ENCODE measurements at regions not wholly inside any gene's neighbourhood (a gene's known extent, or its start where the extent isn't known, plus 50 kb on each side); places are given as distances from the start of the nearest gene placed in this dataset.

- Histone ChIP-seq H3K4me1 (no peaks in the 10 kb centered on the region), H3K9me3 (no peaks in the 10 kb centered on the region), H3K4me3 (no peak overlapping the region), H3K27me3 (no peaks in the 10 kb centered on the region), H3K27ac (no peak overlapping the region), H3K36me3 (no peaks in the 10 kb centered on the region)
- intact Hi-C loops (cut with DNase I; ENCODE audit: low total_unique reads) = no loop called here
- peak in 1 of 2 donors; percentile 6 for DNase-seq
- no peak for TF ChIP-seq POLR2A (IDR thresholded peaks at IDR 0.05)
- TF ChIP-seq CTCF (IDR thresholded peaks at IDR 0.05) = no peak
These were observed 57.5 kb upstream of the KLF13 start for GRCh38 chr15:31268911-31269784.

GRCh38 chr15:31269816-31270575, 56.6 kb upstream of the KLF13 start:
- Histone ChIP-seq H3K9me3 (no peaks in the 10 kb centered on the region), H3K4me3 (no peak overlapping the region), H3K27me3 (no peaks in the 10 kb centered on the region), H3K27ac (no peak overlapping the region), H3K36me3 (no peaks in the 10 kb centered on the region), H3K4me1 (no peaks in the 10 kb centered on the region)
- intact Hi-C loops (cut with DNase I; ENCODE audit: low total_unique reads) = no loop called here
- DNase-seq = no peak
- TF ChIP-seq POLR2A (IDR thresholded peaks at IDR 0.05) (no peak), CTCF (IDR thresholded peaks at IDR 0.05) (no peak)

DNA sequence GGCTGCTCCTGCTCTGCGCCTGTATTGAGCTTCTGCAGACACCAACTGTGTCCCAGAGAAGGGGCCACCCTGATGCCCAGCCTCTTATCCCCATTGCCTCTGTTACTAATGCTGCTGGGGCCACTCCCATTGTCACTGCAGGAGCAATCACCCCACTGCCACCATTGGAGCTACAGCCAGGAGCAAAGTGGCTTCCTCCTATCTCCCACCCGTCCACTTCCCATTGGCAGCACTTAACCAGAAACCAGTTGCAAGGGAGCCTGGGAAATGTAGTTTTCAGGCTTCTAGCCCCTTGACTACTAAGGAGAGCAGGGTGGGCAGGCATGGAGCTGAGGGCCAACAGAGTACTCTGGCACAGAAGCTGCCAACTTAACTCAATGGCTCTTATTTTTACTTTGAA, 55.9 kb upstream of the KLF13 start:
- intact Hi-C loops (cut with DNase I; ENCODE audit: low total_unique reads) = no loop called here
- H3K27ac ChIP-seq = no peak overlapping the region
- no peaks in the 10 kb centered on the region for H3K4me1 ChIP-seq
- H3K4me3 ChIP-seq = no peak overlapping the region
- TF ChIP-seq POLR2A (IDR thresholded peaks at IDR 0.05) (no peak), CTCF (IDR thresholded peaks at IDR 0.05) (no peak)
- H3K9me3 ChIP-seq = no peaks in the 10 kb centered on the region
- no peak for DNase-seq
- no peaks in the 10 kb centered on the region for H3K36me3 ChIP-seq
- no peaks in the 10 kb centered on the region for H3K27me3 ChIP-seq

GRCh38 chr15:31271224-31271635, 55.4 kb upstream of the KLF13 start:
- TF ChIP-seq POLR2A (IDR thresholded peaks at IDR 0.05) (no peak), CTCF (IDR thresholded peaks at IDR 0.05) (no peak)
- no peak overlapping the region for H3K4me3 ChIP-seq
- no peak for DNase-seq
- H3K27me3 ChIP-seq = no peaks in the 10 kb centered on the region
- no peaks in the 10 kb centered on the region for H3K4me1 ChIP-seq
- no peaks in the 10 kb centered on the region for H3K36me3 ChIP-seq
- H3K27ac ChIP-seq = no peak overlapping the region
- intact Hi-C loops (cut with DNase I; ENCODE audit: low total_unique reads) = no loop called here
- no peaks in the 10 kb centered on the region for H3K9me3 ChIP-seq
